ENCODE measurements at regions not wholly inside any gene's neighbourhood (a gene's known extent, or its start where the extent isn't known, plus 50 kb on each side); places are given as distances from the start of the nearest gene placed in this dataset.
"Not testable (repeated sequence)": the region's sequence is repeated elsewhere in the genome, so short reads cannot be mapped to it uniquely, and the experiment has no call there.

DNA sequence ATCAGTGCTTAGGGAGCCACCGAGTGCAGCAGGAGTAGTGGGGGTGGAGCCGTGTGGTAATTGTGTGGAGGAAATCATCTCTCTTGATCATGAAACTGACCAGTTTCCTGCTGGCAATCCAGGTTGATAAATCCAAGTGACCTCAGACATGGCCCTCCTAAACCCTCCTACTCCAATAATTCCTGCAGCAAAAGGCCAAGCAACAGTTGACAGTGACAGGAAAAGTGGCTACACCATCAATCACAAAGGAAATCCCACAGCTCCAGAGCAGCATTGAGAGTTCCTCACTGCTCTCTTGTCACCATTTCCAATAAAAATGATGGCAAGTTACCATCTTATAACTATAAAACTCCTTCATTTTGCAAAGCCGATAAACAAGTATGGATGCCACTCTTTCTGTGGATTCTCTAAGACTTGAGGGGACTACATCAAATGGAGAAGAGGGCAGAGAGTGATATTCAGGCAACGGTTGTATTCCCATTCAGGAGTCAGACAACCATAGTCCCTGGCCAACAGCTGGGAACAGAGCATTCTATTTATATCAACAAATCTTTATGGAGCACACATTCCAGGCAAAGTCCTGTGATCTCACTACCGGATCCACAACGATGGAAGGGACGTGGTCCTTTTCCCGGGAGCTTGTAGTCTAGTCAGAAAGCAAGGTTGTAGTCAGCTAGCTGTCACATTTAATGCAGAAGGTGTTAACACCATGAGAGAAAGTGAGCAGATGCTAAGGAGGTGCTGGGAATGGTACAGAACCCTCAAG is 312.5 kb upstream of the CTNNB1 start:
- no peak for DNase-seq (ENCODE audit: low spot score)
- TF ChIP-seq, protein P1, sequence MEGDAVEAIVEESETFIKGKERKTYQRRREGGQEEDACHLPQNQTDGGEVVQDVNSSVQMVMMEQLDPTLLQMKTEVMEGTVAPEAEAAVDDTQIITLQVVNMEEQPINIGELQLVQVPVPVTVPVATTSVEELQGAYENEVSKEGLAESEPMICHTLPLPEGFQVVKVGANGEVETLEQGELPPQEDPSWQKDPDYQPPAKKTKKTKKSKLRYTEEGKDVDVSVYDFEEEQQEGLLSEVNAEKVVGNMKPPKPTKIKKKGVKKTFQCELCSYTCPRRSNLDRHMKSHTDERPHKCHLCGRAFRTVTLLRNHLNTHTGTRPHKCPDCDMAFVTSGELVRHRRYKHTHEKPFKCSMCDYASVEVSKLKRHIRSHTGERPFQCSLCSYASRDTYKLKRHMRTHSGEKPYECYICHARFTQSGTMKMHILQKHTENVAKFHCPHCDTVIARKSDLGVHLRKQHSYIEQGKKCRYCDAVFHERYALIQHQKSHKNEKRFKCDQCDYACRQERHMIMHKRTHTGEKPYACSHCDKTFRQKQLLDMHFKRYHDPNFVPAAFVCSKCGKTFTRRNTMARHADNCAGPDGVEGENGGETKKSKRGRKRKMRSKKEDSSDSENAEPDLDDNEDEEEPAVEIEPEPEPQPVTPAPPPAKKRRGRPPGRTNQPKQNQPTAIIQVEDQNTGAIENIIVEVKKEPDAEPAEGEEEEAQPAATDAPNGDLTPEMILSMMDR (IDR thresholded peaks at IDR 0.05; ENCODE audit: borderline replicate concordance, control extremely low read depth, extremely low read depth, insufficient read depth, missing control alignments): no peak
- in situ Hi-C loops (cut with MboI; ENCODE audit: low sequenced_read_pairs, unreplicated experiment): no loop called here

DNA sequence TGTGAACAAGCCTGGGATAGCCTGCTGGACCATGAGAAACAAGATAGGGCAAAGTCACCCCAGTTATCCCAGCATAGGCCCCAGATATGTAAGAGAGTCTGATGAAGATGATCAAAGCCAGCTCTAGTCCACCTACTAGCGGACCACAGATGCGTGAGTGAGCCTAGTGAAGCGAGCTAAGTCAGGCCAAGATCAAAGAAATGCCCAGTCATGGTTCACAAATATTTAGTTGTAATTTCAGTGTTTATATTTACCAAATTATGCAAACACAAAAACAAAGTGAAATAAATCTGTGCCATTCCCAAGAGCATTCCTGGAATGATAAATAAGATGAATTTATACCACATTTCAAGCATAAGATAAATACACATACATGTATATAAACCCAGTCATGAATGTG is 308.1 kb upstream of the CTNNB1 start:
- in situ Hi-C loops (cut with MboI; ENCODE audit: low sequenced_read_pairs, unreplicated experiment): no loop called here
- TF ChIP-seq, protein P1 (IDR thresholded peaks at IDR 0.05; ENCODE audit: borderline replicate concordance, control extremely low read depth, extremely low read depth, insufficient read depth, missing control alignments): no peak
- no peak for DNase-seq (ENCODE audit: low spot score)

GRCh38 chr3:40895109-40895508 is 304.2 kb upstream of the CTNNB1 start:
- in situ Hi-C loops (cut with MboI; ENCODE audit: low sequenced_read_pairs, unreplicated experiment): no loop called here
- TF ChIP-seq, protein P1 (IDR thresholded peaks at IDR 0.05; ENCODE audit: borderline replicate concordance, control extremely low read depth, extremely low read depth, insufficient read depth, missing control alignments): no peak
- no peak for DNase-seq (ENCODE audit: low spot score)

GRCh38 chr3:40899286-40899712 is 300.0 kb upstream of the CTNNB1 start:
- TF ChIP-seq, protein P1 (IDR thresholded peaks at IDR 0.05; ENCODE audit: borderline replicate concordance, control extremely low read depth, extremely low read depth, insufficient read depth, missing control alignments): no peak
- in situ Hi-C loops (cut with MboI; ENCODE audit: low sequenced_read_pairs, unreplicated experiment): no loop called here
- no peak for DNase-seq (ENCODE audit: low spot score)

DNA sequence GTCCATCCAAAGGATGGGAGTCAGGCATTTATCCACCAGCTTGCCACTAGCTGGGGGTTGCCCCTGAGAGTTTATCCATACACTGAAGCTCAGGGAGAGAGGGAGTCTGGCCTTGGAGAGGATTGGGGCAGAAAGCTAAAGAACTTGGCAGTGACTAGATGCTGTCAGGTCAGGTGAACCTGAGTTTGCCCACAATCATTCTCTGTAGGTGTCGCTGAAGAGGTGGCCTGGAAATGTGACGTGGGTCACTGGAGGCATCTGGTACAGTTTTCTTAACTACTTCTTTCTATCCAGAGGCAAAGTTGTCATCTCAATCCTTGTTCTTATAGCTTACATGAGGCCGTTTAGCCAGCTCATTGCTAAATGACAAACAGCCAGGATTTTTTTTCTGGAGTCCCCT is 298.0 kb upstream of the CTNNB1 start:
- TF ChIP-seq, protein P1 (IDR thresholded peaks at IDR 0.05; ENCODE audit: borderline replicate concordance, control extremely low read depth, extremely low read depth, insufficient read depth, missing control alignments): no peak
- DNase-seq (ENCODE audit: low spot score): no peak
- in situ Hi-C loops (cut with MboI; ENCODE audit: low sequenced_read_pairs, unreplicated experiment): no loop called here

GRCh38 chr3:40901796-40902195 is 297.5 kb upstream of the CTNNB1 start:
- in situ Hi-C loops (cut with MboI; ENCODE audit: low sequenced_read_pairs, unreplicated experiment): no loop called here
- TF ChIP-seq, protein P1 (IDR thresholded peaks at IDR 0.05; ENCODE audit: borderline replicate concordance, control extremely low read depth, extremely low read depth, insufficient read depth, missing control alignments): no peak
- no peak for DNase-seq (ENCODE audit: low spot score)

GRCh38 chr3:40907907-40908465 is 291.3 kb upstream of the CTNNB1 start:
- in situ Hi-C loops (cut with MboI; ENCODE audit: low sequenced_read_pairs, unreplicated experiment); DNase-seq (ENCODE audit: low spot score): not testable (repeated sequence)

Data from GM13976 (cell line).